WI38 (cell line): ENCODE measurements at regions not wholly inside any gene's neighbourhood (a gene's known extent, or its start where the extent isn't known, plus 50 kb on each side); places are given as distances from the start of the nearest gene placed in this dataset.

Experiments
- H3K4me3 ChIP-seq: 2 replicates; pipeline ENCODE4 v1.5.1; 2011; ENCODE audit warnings: low read depth, mild to moderate bottlenecking, control low read depth, low read length
- CTCF ChIP-seq: IDR thresholded peaks from 2 replicates; pipeline ENCODE4 v1.5.1; 2012; ENCODE audit warnings: low read depth, mild to moderate bottlenecking, control low read depth, low read length

- no peak for TF ChIP-seq CTCF
- H3K4me3 ChIP-seq = no peak overlapping the region
Measured at GRCh38 chr6:21898107-21898796, 304.7 kb downstream of the SOX4 start.

GRCh38 chr6:21899708-21900107 lies 306.2 kb downstream of the SOX4 start:
- no peak overlapping the region for H3K4me3 ChIP-seq
- no peak for TF ChIP-seq CTCF

- H3K4me3 ChIP-seq = no peak overlapping the region
- TF ChIP-seq CTCF = no peak
Measured at GRCh38 chr6:21900730-21901129, 307.2 kb downstream of the SOX4 start.

GRCh38 chr6:21902628-21903169 lies 309.1 kb downstream of the SOX4 start:
- no peak for TF ChIP-seq CTCF

GRCh38 chr6:21905531-21905930 lies 312.0 kb downstream of the SOX4 start:
- H3K4me3 ChIP-seq = no peak overlapping the region
- TF ChIP-seq CTCF = no peak

More at GRCh38 chr6:21902628-21903169, 309.1 kb downstream of the SOX4 start:
- H3K4me3 ChIP-seq = no peak overlapping the region

GRCh38 chr6:21906826-21907225 lies 313.3 kb downstream of the SOX4 start:
- TF ChIP-seq CTCF = no peak
- H3K4me3 ChIP-seq = no peak overlapping the region

GRCh38 chr6:21907291-21907690 lies 313.7 kb downstream of the SOX4 start:
- TF ChIP-seq CTCF = no peak
- no peak overlapping the region for H3K4me3 ChIP-seq
